ENCODE measurements at regions not wholly inside any gene's neighbourhood (a gene's known extent, or its start where the extent isn't known, plus 50 kb on each side); places are given as distances from the start of the nearest gene placed in this dataset.

- no peak for TF ChIP-seq CTCF (IDR thresholded peaks at IDR 0.05; ENCODE audit: poor library complexity)
- TF ChIP-seq EZH2 (IDR thresholded peaks at IDR 0.05; ENCODE audit: borderline replicate concordance) = no peak
- TF ChIP-seq EZH2phosphoT487 (IDR thresholded peaks at IDR 0.05; ENCODE audit: low read depth, severe bottlenecking, unreplicated experiment) = no peak
Observed at GRCh38 chr16:64004116-64004515, 1117.7 kb downstream of the CDH11 start.
